ENCODE measurements at regions not wholly inside any gene's neighbourhood (a gene's known extent, or its start where the extent isn't known, plus 50 kb on each side); places are given as distances from the start of the nearest gene placed in this dataset.

GRCh38 chr11:70846781-70847655, 405.4 kb downstream of the SHANK2 start:
- Mint-ChIP-seq H3K36me3 (no peaks in the 10 kb centered on the region), H3K27ac (no peak overlapping the region), H3K9me3 (peaks cover 0 to 10% (median 2%) of the 10 kb centered on the region in 8 donors), H3K27me3 (peaks cover 4 to 7% of the 10 kb centered on the region in 2 donors), H3K4me1 (no peaks in the 10 kb centered on the region), H3K4me3 (no peak overlapping the region)
- Histone ChIP-seq H3K4me1 (ENCODE audit: insufficient read depth, low read length) (no peaks in the 10 kb centered on the region), H3K27ac (ENCODE audit: low read depth, low read length) (no peak overlapping the region), H3K4me3 (ENCODE audit: low read length in 2 of 2) (no peak overlapping the region), H3K36me3 (ENCODE audit: insufficient read depth, low read length) (no peaks in the 10 kb centered on the region), H3K27me3 (ENCODE audit: insufficient read depth, low read length) (no peaks in the 10 kb centered on the region), H3K9me3 (ENCODE audit: control insufficient read depth in 1 of 2, low read length in 2 of 2) (no peaks in the 10 kb centered on the region)
- no peak for DNase-seq
- ChIA-PET POLR2A (ENCODE audit: partially characterized antibody) (no interaction called here), CTCF (ENCODE audit: partially characterized antibody) (no interaction called here)
- intact Hi-C loops (cut with micrococcal nuclease): no loop called here

- CTCF ChIA-PET (ENCODE audit: partially characterized antibody): no interaction called here
- H3K27ac ChIP-seq (ENCODE audit: low read depth, low read length): no peak overlapping the region
- H3K36me3 Mint-ChIP-seq: no peaks in the 10 kb centered on the region
- no peak overlapping the region for H3K27ac Mint-ChIP-seq
- peaks cover 4 to 5% of the 10 kb centered on the region in 2 donors for H3K27me3 Mint-ChIP-seq
- H3K9me3 Mint-ChIP-seq: peaks cover 0 to 10% (median 2%) of the 10 kb centered on the region in 8 donors
- no peaks in the 10 kb centered on the region for H3K9me3 ChIP-seq (ENCODE audit: control insufficient read depth in 1 of 2, low read length in 2 of 2)
- DNase-seq: no peak
- H3K4me1 ChIP-seq (ENCODE audit: insufficient read depth, low read length): no peaks in the 10 kb centered on the region
- POLR2A ChIA-PET (ENCODE audit: partially characterized antibody): no interaction called here
- no peaks in the 10 kb centered on the region for H3K4me1 Mint-ChIP-seq
- H3K4me3 Mint-ChIP-seq: no peak overlapping the region
- intact Hi-C loops (cut with micrococcal nuclease): no loop called here
- no peaks in the 10 kb centered on the region for H3K36me3 ChIP-seq (ENCODE audit: insufficient read depth, low read length)
- H3K4me3 ChIP-seq (ENCODE audit: low read length in 2 of 2): no peak overlapping the region
- H3K27me3 ChIP-seq (ENCODE audit: insufficient read depth, low read length): no peaks in the 10 kb centered on the region
These were observed 404.1 kb downstream of the SHANK2 start for GRCh38 chr11:70848243-70848750.

- ChIA-PET POLR2A (ENCODE audit: partially characterized antibody) (no interaction called here), CTCF (ENCODE audit: partially characterized antibody) (no interaction called here)
- Mint-ChIP-seq H3K27ac (no peak overlapping the region), H3K9me3 (peaks cover 0 to 10% (median 2%) of the 10 kb centered on the region in 8 donors), H3K4me3 (no peak overlapping the region), H3K27me3 (peaks cover 5% of the 10 kb centered on the region in 2 donors), H3K4me1 (no peaks in the 10 kb centered on the region), H3K36me3 (no peaks in the 10 kb centered on the region)
- no peaks in the 10 kb centered on the region for H3K36me3 ChIP-seq (ENCODE audit: insufficient read depth, low read length)
- no peak overlapping the region for H3K4me3 ChIP-seq (ENCODE audit: low read length in 2 of 2)
- no peaks in the 10 kb centered on the region for H3K27me3 ChIP-seq (ENCODE audit: insufficient read depth, low read length)
- no peak overlapping the region for H3K27ac ChIP-seq (ENCODE audit: low read depth, low read length)
- no peaks in the 10 kb centered on the region for H3K4me1 ChIP-seq (ENCODE audit: insufficient read depth, low read length)
- DNase-seq: no peak
- intact Hi-C loops (cut with micrococcal nuclease): no loop called here
- H3K9me3 ChIP-seq (ENCODE audit: control insufficient read depth in 1 of 2, low read length in 2 of 2): no peaks in the 10 kb centered on the region
These were observed 403.3 kb downstream of the SHANK2 start for GRCh38 chr11:70849031-70849430.

GRCh38 chr11:70851308-70851707, 401.1 kb downstream of the SHANK2 start:
- H3K27me3 ChIP-seq (ENCODE audit: insufficient read depth, low read length): no peaks in the 10 kb centered on the region
- H3K4me3 ChIP-seq (ENCODE audit: low read length in 2 of 2): no peak overlapping the region
- no peak overlapping the region for H3K27ac ChIP-seq (ENCODE audit: low read depth, low read length)
- no peaks in the 10 kb centered on the region for H3K4me1 ChIP-seq (ENCODE audit: insufficient read depth, low read length)
- Mint-ChIP-seq H3K4me3 (no peak overlapping the region), H3K27ac (no peak overlapping the region), H3K36me3 (no peaks in the 10 kb centered on the region), H3K4me1 (no peaks in the 10 kb centered on the region), H3K27me3 (peaks cover 3 to 9% of the 10 kb centered on the region in 2 donors), H3K9me3 (peaks cover 0 to 10% (median 3%) of the 10 kb centered on the region in 8 donors)
- CTCF ChIA-PET (ENCODE audit: partially characterized antibody): no interaction called here
- H3K36me3 ChIP-seq (ENCODE audit: insufficient read depth, low read length): no peaks in the 10 kb centered on the region
- POLR2A ChIA-PET (ENCODE audit: partially characterized antibody): no interaction called here
- no peaks in the 10 kb centered on the region for H3K9me3 ChIP-seq (ENCODE audit: control insufficient read depth in 1 of 2, low read length in 2 of 2)
- DNase-seq: no peak
- intact Hi-C loops (cut with micrococcal nuclease): no loop called here

- CTCF ChIA-PET (ENCODE audit: partially characterized antibody): interaction anchor here (0.5 kb wide), 1 partner anchor 287 kb away, joined by 4 read pairs; no protein-coding TSS in a partner anchor
- no peak for DNase-seq
- H3K36me3 ChIP-seq (ENCODE audit: insufficient read depth, low read length): no peaks in the 10 kb centered on the region
These were observed 400.5 kb downstream of the SHANK2 start for GRCh38 chr11:70851907-70852306.

GRCh38 chr11:70853068-70853769, 399.2 kb downstream of the SHANK2 start:
- no peak for DNase-seq
- H3K27ac Mint-ChIP-seq: no peak overlapping the region
- peaks cover 3 to 10% of the 10 kb centered on the region in 2 donors for H3K27me3 Mint-ChIP-seq
- intact Hi-C loops (cut with micrococcal nuclease): no loop called here
- Histone ChIP-seq H3K9me3 (ENCODE audit: control insufficient read depth in 1 of 2, low read length in 2 of 2) (no peaks in the 10 kb centered on the region), H3K36me3 (ENCODE audit: insufficient read depth, low read length) (no peaks in the 10 kb centered on the region), H3K27me3 (ENCODE audit: insufficient read depth, low read length) (no peaks in the 10 kb centered on the region), H3K4me3 (ENCODE audit: low read length in 2 of 2) (no peak overlapping the region), H3K4me1 (ENCODE audit: insufficient read depth, low read length) (no peaks in the 10 kb centered on the region), H3K27ac (ENCODE audit: low read depth, low read length) (no peak overlapping the region)
- no peak overlapping the region for H3K4me3 Mint-ChIP-seq
- H3K4me1 Mint-ChIP-seq: no peaks in the 10 kb centered on the region
- ChIA-PET POLR2A (ENCODE audit: partially characterized antibody) (no interaction called here), CTCF (ENCODE audit: partially characterized antibody) (no interaction called here)
- no peaks in the 10 kb centered on the region for H3K36me3 Mint-ChIP-seq
- H3K9me3 Mint-ChIP-seq: peaks cover 0 to 10% (median 3%) of the 10 kb centered on the region in 8 donors

More at GRCh38 chr11:70851907-70852306, 400.5 kb downstream of the SHANK2 start:
- H3K27me3 ChIP-seq (ENCODE audit: insufficient read depth, low read length): no peaks in the 10 kb centered on the region
- Mint-ChIP-seq H3K27ac (no peak overlapping the region), H3K36me3 (no peaks in the 10 kb centered on the region), H3K4me1 (no peaks in the 10 kb centered on the region), H3K4me3 (no peak overlapping the region), H3K27me3 (peaks cover 3 to 10% of the 10 kb centered on the region in 2 donors), H3K9me3 (peaks cover 0 to 10% (median 3%) of the 10 kb centered on the region in 8 donors)
- H3K4me3 ChIP-seq (ENCODE audit: low read length in 2 of 2): no peak overlapping the region
- H3K4me1 ChIP-seq (ENCODE audit: insufficient read depth, low read length): no peaks in the 10 kb centered on the region
- H3K27ac ChIP-seq (ENCODE audit: low read depth, low read length): no peak overlapping the region
- H3K9me3 ChIP-seq (ENCODE audit: control insufficient read depth in 1 of 2, low read length in 2 of 2): no peaks in the 10 kb centered on the region
- intact Hi-C loops (cut with micrococcal nuclease): no loop called here
- POLR2A ChIA-PET (ENCODE audit: partially characterized antibody): no interaction called here

- Mint-ChIP-seq H3K27ac (no peak overlapping the region), H3K36me3 (no peaks in the 10 kb centered on the region), H3K9me3 (peaks cover 0 to 10% (median 3%) of the 10 kb centered on the region in 8 donors), H3K4me1 (no peaks in the 10 kb centered on the region), H3K27me3 (peaks cover 3 to 10% of the 10 kb centered on the region in 2 donors), H3K4me3 (no peak overlapping the region)
- no peaks in the 10 kb centered on the region for H3K9me3 ChIP-seq (ENCODE audit: control insufficient read depth in 1 of 2, low read length in 2 of 2)
- no peak overlapping the region for H3K4me3 ChIP-seq (ENCODE audit: low read length in 2 of 2)
- POLR2A ChIA-PET (ENCODE audit: partially characterized antibody): no interaction called here
- intact Hi-C loops (cut with micrococcal nuclease): no loop called here
- H3K27me3 ChIP-seq (ENCODE audit: insufficient read depth, low read length): no peaks in the 10 kb centered on the region
- H3K4me1 ChIP-seq (ENCODE audit: insufficient read depth, low read length): no peaks in the 10 kb centered on the region
- no peak for DNase-seq
- no peaks in the 10 kb centered on the region for H3K36me3 ChIP-seq (ENCODE audit: insufficient read depth, low read length)
- CTCF ChIA-PET (ENCODE audit: partially characterized antibody): no interaction called here
- H3K27ac ChIP-seq (ENCODE audit: low read depth, low read length): no peak overlapping the region
These were observed 398.6 kb downstream of the SHANK2 start for GRCh38 chr11:70853770-70854108.

Measured in CD4-positive, alpha-beta memory T cell (primary cell).